HG02870 (cell line): ENCODE measurements at regions not wholly inside any gene's neighbourhood (a gene's known extent, or its start where the extent isn't known, plus 50 kb on each side); places are given as distances from the start of the nearest gene placed in this dataset.

Experiments
- ATAC-seq: cut with Tn5 transposase; IDR thresholded peaks from one replicate; pipeline ENCODE4 v1.9.1; 2021; ENCODE audit warnings: mild to moderate bottlenecking, moderate library complexity; ENCODE audit not compliant: unreplicated experiment

DNA sequence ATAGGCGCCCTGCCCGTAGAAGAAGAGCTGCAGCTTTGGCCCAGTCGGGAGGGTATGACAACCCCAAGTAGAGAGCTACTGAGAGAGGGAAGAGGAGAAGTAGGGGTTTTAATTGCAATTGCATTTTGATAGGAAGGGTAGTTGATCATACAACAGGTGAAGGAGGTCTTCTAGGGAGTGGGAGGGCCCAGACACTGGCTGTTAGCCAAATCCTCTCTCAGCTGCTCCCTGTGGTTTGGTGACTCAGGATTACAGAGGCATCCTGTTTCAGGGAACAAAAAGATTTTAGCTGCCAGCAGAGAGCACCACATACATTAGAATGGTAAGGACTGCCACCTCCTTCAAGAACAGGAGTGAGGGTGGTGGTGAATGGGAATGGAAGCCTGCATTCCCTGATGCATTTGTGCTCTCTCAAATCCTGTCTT, 408.9 kb upstream of the THBS1 start:
- ATAC-seq: no peak

DNA sequence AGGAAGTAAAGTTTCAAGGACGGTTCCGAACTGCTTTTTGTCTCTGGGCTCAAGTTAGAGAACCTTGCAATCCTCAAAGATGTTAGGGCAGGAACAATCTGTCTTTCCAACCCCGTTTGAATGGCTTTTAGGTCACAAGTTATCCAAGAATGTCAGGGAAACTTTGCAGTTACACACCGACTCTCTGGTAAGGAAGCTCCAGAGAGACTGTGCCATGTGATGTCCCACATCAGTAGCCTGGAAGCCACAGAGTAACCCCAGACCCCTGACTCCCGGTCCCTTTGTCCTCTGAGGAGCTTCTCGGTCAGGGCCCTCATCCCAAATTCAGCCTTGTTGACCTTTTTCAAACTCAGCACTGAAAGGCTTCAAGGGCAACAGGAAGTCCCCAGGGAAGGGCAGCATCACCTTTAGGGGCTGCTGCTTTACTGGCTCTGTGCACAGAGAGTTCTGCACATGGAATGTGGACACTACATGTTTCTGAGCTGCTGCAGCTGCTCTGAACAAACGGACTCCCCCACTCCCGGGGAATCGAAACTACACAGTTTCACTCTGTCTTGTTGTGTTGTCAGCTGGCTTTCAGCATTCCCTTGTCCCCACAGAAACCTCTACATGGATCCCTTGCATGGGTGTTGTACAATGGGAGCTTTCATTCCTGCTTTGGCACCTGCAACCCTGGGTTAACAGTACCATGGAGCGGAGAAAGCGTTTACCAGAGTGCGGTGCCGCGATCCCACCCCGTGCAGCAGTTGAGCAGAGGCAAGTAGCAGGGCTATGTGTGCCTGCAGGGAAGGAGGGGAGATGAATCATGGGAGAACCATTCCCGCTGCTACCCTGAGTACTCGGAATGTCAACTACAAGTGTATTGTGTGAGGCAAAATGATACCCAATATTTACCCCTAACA, 408.2 kb upstream of the THBS1 start:
- peak; percentile 72 for ATAC-seq

DNA sequence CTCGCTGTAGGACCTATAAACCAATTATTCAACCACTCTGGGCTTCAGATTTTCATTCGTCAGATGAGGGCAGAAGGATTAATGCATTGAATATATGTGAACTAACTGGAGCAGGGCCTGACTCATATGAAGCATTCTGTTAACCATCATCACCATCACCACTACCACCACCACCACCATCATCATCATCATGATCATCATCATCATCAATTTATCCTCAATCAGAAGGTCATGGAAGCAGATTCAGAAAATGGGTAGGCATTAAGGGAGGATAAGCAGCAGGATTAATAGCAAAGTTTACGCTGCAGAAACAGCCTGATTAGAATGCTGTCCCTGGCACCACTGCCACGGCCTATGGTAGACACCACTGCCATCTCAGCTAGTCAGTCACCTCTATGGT, 407.5 kb upstream of the THBS1 start:
- no peak for ATAC-seq

DNA sequence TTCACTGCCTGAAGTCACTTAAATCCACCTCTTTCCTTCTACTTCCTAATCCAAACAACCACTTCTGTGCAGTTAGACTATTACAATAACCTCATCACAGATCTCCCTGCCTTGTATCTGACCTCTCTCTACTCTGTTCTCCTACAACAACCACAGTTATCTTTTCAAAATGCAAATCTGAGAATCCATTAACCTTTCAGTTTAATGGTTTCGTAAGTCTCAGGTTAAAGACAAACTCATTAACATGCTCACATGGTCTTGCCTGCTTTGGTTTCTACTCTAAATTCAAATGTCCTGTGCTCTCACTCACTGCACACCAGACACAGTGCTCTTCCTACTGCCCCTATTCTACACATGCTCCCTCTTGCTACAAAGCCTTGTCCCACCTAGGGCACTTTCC, 406.5 kb upstream of the THBS1 start:
- no peak for ATAC-seq

GRCh38 chr15:39176030-39176429, 404.8 kb upstream of the THBS1 start:
- ATAC-seq: no peak

GRCh38 chr15:39177561-39177960, 403.3 kb upstream of the THBS1 start:
- ATAC-seq: no peak

DNA sequence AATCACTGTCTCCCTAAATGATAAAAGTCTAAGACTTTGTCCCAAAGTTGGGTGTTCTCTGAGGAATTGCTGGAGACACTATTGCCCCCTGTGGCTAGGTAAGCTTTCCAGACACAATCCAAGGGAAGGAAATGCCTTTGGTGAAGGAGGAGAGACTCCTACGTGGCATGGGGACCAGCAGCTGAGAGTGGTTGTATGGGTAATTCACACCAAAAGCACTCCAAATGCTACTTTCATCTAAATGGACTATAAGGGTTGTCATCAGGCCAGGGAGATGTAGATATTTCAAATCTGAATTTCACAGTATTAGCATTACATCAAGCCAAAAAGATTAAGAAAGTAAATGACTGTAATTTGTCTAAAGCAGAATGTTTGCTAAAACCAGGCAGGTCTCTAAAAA, 400.8 kb upstream of the THBS1 start:
- no peak for ATAC-seq

DNA sequence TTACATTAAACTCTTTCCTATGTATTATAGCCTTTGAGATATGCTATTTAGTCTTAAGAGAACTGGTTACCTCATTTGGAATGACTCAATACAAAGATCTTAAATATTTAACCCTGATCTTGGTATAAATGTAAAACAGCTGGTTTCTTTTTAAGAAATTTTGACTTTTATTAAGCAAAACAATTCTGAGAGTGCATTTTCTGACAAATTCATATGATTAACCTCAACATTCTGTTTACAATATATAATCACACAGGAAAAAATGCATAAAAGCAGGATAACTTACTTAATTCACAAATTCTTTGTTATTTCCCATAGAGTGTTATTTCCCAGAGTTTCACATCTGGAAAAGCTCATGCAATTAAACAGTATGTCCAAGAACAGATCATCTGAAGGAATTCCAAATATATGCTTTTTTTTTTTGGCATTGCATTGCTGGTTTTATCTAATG, 400.4 kb upstream of the THBS1 start:
- no peak for ATAC-seq

- no peak for ATAC-seq
These were observed 399.7 kb upstream of the THBS1 start for GRCh38 chr15:39181056-39181747.

- no peak for ATAC-seq
These were observed 398.9 kb upstream of the THBS1 start for GRCh38 chr15:39181940-39182339.

DNA sequence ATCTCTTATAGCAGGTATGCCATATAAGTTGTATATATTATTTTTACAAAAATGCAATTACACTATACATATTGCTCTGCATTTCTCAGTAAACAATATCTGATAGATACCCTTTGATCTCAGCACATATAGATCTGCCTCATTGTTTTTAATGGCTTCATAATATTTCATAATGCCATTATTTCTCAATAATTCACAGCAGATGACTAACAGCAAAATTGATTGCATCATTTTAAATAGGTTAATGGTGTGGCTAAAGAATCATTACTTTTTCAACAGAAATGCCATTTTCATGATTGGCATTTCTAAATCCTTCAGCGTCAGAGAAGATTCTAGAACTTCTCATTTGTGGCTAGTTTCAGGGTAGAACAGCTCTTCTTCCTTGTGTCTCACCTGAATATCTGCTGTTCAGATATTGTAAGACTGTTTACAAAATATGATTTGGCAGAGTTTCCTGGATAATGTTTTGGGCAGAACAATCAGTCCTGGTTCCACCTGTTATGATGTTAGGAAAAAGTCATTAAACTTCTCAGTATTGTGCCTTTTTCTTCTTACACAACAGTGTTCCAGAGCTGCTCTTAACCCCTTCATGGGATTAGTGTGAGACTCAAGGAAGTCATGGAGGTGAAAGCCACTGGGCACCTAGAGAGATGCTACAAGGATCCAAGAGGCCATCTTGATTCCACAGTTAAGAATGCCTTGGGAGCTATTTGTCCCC, 397.6 kb upstream of the THBS1 start:
- no peak for ATAC-seq

GRCh38 chr15:39184701-39185390, 396.0 kb upstream of the THBS1 start:
- no peak for ATAC-seq

GRCh38 chr15:39188314-39188713, 392.6 kb upstream of the THBS1 start:
- no peak for ATAC-seq

DNA sequence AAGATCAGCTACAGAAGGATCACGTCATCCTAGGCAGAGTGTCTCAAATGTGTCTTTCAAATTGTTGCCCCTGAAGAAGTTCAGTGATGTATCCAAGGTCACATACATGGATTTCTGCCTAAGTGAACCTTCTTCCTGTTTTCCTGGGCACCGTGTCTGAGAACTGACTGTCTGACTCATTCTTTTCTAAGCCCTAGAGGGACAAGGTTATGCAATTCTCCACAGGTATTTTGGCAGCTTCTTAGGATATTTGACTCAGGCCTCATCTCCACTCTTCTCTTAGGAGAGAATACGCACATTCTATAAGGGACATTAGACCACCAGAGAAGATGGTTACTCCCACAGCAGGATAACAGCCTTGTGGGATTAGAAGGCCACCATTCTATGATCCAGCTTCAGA, 391.9 kb upstream of the THBS1 start:
- ATAC-seq: no peak

- no peak for ATAC-seq
These were observed 389.0 kb upstream of the THBS1 start for GRCh38 chr15:39191871-39192291.

GRCh38 chr15:39192351-39192750, 388.5 kb upstream of the THBS1 start:
- no peak for ATAC-seq

DNA sequence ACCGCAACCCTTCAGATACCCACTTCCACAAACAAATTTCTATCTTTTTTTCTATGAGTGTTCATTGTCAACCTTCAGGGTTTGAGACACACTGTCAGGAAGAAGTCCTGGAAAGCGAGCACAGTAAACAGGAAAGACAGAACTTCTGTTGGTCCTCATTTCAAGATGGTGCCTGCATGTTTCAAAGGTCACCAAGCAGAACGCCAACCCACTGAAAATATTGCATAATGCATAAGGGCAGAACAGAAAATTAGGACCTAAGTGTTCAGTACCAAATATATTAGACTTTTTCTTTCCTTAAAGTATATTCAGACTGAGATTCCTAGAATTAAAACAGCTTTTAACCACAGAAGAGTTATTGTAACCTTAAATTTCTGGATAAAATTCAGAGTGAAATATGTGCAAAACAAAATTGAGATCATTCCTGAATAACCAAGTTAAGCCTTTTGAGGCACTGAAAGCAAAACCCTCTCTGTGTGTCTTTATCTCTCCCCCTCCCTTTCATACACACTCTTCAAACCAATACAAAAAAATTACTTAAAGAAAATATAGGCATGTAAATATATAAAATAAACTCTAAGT, 387.8 kb upstream of the THBS1 start:
- no peak for ATAC-seq

DNA sequence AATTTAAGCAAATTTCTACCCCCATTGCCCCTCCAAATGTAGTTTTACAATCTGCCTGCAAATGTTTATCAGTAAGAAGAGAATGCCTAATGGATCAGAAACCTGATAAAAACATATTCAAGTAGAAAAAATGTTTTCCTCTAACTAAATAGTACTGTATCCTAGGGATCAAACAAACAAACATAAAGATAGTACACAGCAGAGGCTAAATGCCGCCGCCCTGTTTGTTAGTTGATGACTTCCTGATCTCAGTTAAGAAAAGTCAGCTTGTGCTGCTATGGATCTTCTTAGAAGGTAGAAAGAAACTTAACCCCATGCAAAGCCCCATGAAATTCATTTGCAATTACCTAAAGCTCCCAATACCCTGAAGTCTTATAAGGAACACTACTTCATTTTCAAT, 387.3 kb upstream of the THBS1 start:
- no peak for ATAC-seq

DNA sequence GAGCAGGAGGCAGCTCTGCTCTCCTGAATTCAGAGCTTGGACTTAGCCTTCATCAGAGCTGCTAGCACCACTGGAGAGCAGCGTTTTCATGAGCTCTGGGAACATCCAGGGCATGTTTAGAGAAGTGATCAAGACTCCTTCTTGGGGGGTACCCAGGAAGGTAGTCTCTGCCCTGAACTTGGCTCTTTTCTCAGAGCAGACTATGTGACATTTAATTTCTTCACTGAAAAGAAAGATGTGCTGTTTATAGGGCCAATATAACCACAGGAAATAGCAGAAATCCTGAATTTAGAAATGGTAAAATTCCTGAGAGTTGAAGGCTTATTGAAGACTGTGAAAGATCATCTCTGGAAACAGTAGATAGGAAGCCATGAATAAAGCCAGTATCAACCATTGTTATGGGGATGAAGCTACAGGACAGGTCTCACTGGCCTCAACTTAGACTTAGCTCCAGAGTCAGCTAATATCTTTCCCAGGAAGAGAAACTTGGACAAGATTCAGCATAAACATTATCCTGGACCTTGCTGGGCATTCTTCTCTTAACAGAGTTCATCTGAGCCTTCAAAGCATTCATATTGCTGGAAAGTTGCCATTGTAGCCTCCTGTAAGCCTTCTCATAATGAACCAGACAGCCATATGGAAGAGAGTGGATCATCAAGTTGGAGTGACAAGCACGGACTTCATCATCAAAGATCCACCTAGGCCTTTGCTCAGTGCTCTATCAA, 386.6 kb upstream of the THBS1 start:
- no peak for ATAC-seq

- ATAC-seq: no peak
These were observed 384.9 kb upstream of the THBS1 start for GRCh38 chr15:39195961-39196486.
